ENCODE measurements at regions not wholly inside any gene's neighbourhood (a gene's known extent, or its start where the extent isn't known, plus 50 kb on each side); places are given as distances from the start of the nearest gene placed in this dataset.
A peak's percentile ranks its signal among the peaks of the same experiment; 100 is the strongest.

- DNase-seq = no peak
These were observed 194.8 kb upstream of the DCN start for GRCh38 chr12:91377436-91377835.

DNA sequence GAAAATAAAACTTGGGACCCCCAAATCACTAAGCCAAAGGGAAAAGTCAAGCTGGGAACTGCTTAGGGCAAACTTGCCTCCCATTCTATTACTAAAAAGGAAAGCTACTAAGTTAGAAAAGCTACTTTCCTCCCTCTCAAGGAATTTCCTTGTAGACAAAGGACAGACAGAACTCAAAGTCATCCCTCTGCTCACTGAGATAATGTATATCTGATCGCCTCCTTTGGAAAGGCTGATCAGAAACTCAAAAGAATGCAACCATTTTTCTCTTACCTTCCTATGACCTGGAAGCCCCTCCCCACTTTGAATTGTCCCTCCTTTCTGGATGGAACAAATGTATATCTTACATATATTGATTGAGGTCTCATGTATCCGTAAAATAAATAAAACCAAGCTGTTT, 190.5 kb upstream of the DCN start:
- no peak for DNase-seq

DNA sequence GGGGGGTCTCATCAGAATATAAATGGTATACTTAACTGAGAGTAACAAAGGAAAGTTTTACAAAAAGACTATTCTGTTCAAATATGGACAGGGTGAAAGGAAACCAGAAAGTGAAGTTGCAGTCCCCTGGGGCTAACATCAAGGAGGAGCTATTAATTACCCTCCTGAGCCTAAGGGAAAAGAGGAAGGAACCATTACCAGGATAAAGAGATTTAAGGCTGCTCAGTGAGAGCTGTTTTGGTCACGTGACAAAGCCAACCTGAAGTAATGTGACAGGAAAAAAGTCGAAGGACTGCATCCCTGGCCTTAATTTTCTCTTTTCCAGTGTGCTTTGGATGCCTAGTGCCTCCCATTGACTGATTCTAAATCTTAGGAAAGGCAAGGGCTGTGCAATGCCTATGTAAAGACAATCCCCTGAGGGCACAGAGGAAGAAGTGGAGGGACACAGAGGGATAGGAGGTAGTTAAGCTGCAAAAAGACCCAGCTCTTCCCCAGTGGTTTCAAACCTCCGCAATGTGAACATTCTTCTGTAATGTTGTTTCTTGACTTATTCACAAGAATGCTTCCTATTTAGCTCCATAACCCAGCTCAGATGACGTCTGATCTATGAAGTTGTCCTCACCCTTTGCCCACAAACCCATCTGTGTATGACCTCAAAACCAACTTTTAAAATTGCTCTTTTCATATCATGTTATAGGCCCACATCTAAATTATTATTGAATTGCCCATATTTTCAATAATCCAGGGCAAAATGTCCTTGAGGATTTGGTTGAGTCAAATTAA, 187.7 kb upstream of the DCN start:
- peak; percentile 70 for DNase-seq

- no peak for DNase-seq
These were observed 186.0 kb upstream of the DCN start for GRCh38 chr12:91368613-91369012.

DNA sequence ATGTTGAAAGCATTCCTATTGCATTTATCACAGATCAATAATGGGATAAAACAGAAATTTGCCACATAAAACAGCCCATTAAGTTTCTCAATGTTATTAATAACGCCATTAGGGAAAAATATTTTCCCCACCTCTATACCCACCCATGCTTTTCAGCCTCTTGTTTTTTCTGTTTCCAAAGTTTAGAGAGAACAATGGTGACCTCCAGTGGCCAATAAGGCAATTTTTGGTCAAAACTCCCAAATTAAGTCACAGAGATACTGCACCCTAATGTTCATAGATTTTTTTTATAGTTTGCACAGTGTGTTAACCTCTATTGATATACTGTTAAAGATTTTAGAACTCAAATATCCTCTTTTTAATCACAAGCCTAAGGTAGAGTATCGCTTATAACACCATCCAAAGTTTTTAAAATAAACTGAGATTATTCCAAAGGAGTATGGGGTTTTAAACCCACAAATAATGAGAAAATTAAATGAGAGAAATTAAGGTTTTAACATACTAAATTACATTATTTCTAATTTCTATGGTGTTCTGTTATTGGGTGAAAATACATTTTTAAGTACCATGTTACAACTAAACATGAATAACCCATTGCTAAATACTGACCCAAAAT, 184.7 kb upstream of the DCN start:
- no peak for DNase-seq

DNA sequence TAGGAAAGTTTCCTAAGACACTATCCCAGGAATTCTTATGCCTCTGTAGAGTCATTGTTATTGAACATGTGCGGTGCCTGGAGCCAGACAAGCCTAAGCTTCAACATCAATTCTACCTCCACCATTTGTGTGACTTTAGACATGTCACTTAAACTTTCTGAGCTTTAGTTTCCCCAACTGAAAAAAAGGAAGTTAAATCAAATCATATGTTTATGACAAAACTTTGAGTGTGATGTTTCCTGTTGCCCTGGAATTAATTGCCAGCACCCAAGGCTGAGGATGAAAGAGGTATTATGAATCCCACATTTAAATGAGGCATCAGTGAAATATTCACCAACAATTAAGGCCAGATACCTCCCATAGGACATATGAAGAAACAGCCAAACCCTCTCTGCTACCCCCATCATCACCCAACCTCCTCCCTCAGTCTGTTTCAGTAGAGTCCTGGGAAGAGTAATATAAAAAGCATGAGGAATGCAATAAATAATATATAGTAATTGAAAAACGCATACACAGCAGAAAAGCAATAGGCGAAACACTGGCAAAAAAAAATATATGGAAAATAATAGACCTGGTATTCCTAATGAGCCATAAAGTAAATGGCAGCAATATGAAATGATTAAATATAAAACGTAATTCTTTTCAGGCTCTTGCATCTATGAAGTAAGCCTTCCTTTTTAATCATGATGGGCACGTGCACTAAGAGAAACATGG, 182.0 kb upstream of the DCN start:
- no peak for DNase-seq

DNA sequence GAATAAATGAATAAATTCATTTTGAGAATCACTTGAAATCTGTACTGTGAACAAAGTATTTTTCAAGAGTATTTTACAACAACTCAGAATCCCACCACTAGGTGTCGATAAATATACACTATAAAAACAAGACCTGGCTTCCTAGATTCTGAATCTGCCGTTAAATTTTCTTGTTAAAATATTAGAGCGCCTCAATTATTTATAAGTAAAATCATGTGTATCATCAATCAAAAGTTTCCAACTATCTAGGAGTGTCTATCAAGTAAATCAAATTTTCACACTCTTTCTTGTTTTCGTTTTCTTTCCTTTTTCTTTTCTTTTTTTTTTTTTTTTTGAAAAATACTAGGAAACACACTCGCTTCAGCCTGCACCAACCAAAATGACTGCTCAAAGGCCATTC, 179.2 kb upstream of the DCN start:
- no peak for DNase-seq

GRCh38 chr12:91357381-91357780, 174.8 kb upstream of the DCN start:
- no peak for DNase-seq

DNA sequence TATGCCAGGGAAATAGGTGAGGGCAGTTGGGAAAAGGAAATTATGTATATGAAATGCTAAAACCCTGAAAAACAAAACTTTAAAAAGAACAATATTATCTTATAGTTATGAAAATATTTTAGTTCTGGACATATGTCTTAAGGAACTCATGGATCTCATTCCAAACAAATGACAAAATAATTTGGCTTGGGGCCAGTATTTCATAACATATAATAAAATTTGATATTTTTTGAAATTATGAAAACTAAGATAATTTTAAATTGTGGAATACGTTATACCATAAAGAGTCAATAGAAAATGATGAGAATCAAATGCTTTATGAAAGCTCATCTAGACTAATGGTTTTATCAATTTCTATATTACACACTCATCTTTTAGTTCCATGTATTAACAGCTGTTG, 173.8 kb upstream of the DCN start:
- DNase-seq = no peak

GRCh38 chr12:91355150-91356006, 172.8 kb upstream of the DCN start:
- DNase-seq = peak; percentile 83

- DNase-seq = no peak
These were observed 170.6 kb upstream of the DCN start for GRCh38 chr12:91353266-91353665.

DNA sequence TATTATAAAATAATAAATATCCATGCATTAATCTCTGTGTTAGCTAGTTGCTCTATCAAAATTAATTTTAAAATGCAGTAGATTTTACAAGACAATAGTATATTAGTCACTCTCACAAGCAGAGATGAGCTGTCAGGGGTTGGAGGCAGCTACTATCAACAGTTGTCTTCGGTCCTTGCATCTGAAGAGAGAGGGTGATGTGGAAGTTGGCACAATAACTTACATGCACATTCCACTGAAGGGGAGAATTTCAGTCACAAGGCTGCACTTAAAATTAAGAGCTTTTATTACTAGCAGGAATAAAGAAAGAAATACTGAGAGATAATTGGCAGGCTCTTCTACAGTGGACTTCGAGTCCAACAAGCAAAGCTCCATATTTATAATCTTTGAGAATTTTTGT, 166.9 kb upstream of the DCN start:
- DNase-seq = no peak

DNA sequence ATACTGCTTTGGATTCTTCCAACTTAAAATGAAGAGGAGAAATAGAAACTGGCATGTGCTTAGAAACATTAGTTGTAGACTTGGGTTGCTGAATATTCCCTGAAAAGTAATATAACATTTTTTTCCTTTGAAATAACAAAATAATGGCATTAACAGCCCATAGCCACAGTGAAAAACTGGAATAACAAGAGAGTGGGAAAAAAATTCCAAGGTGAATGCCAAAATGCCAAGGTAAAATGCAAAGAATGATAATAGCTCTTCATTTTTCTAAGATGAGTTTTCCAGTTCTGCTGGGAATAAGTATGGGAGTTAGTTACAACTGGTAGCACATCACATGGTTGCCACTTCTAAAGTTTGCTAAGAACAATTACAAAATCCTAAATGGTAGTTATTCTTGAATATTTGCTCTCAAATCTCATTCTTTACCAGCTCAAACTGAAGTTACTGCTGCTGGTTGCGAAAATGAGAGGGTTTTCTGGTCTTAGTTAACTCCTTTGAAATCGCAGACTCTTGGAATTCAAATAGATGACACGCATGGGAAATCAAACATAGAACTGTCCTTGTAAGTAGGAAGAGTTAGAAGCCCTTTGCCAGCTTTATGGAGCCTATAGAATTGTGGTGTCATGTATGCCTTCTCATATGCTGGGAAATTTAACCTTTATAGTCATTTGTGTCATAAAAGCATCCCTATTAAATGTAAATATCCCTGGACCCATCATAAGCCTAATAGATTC, 165.0 kb upstream of the DCN start:
- no peak for DNase-seq

- no peak for DNase-seq
These were observed 164.2 kb upstream of the DCN start for GRCh38 chr12:91346827-91347226.

- DNase-seq = no peak
These were observed 161.8 kb upstream of the DCN start for GRCh38 chr12:91344408-91344807.

GRCh38 chr12:91343010-91343409, 160.4 kb upstream of the DCN start:
- DNase-seq = no peak

- no peak for DNase-seq
These were observed 156.5 kb upstream of the DCN start for GRCh38 chr12:91339106-91339505.

- no peak for DNase-seq
These were observed 153.1 kb upstream of the DCN start for GRCh38 chr12:91335699-91336098.

- no peak for DNase-seq
These were observed 151.3 kb upstream of the DCN start for GRCh38 chr12:91333966-91334365.

DNA sequence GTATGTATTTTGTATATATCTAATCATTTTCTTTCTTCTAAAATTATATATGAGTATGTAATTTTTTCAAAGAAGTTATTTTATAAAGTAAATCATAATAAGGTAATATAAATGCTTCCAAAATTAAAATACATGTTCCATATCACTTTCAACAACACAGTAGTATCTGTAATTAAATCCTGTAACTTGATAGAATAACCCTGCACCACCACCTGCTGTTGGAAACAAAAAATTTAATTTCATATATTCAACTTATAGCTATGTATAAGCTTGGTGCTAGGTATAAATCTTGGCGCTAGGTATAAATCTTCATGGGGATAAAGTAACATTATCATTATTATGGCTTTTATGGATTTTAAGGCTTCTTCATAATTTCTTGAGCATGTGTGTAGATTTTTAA, 149.7 kb upstream of the DCN start:
- no peak for DNase-seq

DNA sequence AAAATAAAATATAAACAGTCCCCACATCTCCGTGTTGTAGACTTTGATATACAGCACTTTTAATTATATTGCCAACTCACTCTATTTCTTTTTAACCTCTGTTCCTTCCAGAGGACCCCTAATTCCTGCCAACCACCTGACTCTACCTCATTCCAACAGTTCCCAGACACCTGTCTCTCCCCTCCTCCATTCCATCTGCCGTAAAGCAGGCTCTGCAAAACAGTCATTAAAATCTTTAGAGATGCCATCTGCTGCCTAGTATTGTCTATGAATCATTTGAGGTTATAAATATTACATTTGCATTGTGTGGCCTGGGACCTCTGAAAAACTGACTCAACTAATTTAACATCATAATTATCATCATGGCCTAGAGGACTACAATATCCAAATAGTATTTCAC, 148.8 kb upstream of the DCN start:
- DNase-seq = no peak

GRCh38 chr12:91328451-91328850, 145.8 kb upstream of the DCN start:
- DNase-seq = no peak

GRCh38 chr12:91327889-91328288, 145.3 kb upstream of the DCN start:
- DNase-seq = no peak
